Raji (cell line): ENCODE measurements at regions not wholly inside any gene's neighbourhood (a gene's known extent, or its start where the extent isn't known, plus 50 kb on each side); places are given as distances from the start of the nearest gene placed in this dataset.

Experiments used
- POLR2A ChIP-seq: IDR thresholded peaks from 2 replicates; pipeline ENCODE4 v1.6.1; 2011; ENCODE audit warnings: low read depth, low read length, control low read depth; ENCODE audit not compliant: insufficient read depth

DNA sequence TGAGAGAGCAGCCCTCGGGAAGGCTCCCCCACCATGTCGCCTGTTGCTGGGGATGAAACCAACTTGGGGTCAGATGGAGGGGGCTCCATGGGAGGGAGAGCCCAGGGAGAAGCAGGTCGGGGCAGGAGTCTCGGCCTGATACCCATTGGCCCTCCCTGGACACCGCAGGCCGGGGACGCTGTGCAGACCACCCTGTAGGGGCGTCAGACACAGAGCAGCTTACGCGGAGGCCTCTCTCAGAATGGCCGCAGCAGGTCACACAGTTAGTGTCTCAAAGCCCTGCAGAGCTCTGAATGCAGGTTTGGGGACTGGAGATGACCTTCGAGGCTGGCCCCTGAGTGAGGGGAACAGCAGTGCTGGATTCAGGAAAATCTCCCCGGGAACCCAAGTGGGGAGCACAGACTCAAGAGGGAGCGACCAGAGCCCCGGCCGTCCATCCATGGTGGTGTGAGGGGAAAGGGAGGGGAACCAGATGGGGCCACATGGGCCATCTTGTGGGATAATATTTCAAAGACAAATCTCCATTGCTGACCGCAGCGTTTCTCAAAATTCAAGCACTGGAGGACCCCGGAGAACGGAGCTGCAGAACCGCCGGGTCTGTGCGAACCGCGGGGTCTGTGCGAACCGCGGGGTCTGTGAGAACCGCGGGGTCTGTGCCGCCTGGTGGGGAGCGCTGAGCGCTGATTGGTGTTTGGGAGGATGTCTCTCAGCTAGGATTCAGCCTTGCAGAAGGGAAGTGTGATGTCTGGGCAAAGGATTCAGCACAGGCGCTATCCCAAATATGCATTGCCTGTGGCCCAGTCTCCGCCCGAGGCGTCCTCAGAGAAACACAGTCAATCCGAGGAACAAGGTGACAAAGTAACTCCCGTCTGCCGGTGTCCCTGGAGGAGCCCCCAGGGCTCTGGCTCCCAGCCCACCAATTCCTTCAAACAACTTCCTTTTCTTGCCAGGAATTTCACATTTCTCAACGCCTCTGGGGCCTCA, 324.4 kb upstream of the RTL1 start:
- no peak for TF ChIP-seq POLR2A

- TF ChIP-seq POLR2A, result no peak
These were observed 325.5 kb upstream of the RTL1 start for GRCh38 chr14:101228949-101229541.

DNA sequence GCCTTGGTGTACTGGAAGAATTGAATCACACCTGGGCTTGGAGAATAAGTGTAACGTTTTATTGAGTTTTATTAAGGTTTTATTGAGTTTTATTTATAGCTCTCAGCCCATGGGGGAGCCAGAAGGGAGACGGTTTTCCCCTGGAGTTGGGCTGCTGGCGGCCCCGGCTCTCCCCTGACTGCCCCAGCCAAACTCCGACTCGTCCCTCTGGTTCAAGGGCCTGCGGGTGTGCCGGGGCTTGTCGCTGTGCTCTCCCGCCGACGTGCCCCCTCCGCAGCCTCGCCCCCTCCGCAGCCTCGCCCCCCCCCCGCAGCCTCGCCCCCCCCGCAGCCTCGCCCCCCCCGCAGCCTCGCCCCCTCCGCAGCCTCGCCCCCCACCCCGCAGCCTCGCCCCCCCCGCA, 326.1 kb upstream of the RTL1 start:
- TF ChIP-seq POLR2A, result no peak

- TF ChIP-seq POLR2A, result no peak
These were observed 326.8 kb upstream of the RTL1 start for GRCh38 chr14:101230161-101230850.

- TF ChIP-seq POLR2A, result no peak
These were observed 327.5 kb upstream of the RTL1 start for GRCh38 chr14:101230851-101231550.

DNA sequence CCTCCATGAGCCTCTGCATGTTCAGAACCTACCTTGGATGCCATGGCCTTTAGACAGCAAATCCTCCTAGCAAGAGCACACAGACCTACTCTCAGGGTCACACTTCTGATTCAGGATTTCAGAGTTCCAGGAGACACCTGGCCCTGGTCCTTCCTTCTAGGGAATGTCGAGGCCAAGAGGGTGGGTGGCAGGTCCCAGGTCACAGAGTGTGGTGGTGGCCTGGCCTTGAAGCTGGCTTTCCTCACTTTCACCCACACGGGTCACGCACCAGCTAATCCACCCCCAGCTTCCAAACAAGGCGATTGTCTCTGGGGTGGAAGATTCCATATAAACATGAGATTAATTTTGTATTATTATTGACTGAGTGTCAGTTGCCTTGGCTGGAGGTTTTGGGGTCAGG, 328.3 kb upstream of the RTL1 start:
- no peak for TF ChIP-seq POLR2A

- no peak for TF ChIP-seq POLR2A
These were observed 328.8 kb upstream of the DIO3 start for GRCh38 chr14:101232340-101233020.

DNA sequence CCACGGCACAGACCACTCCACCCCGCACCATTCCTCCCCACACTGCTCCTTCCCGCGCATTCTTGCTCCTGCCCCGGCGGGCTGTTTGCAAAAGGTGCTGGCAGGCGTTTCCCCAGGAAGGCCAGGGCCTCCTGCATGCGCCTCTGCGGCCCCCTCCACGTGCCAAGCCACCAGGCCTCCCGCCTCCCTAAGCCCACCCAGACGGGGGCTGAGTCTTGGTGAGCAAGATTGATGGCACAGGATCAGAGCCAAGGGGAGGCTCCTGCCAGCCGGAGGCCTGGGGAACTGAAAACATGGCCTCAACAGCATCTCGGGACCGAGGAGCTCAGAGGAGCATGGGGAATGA, 328.3 kb upstream of the DIO3 start:
- TF ChIP-seq POLR2A, result no peak

DNA sequence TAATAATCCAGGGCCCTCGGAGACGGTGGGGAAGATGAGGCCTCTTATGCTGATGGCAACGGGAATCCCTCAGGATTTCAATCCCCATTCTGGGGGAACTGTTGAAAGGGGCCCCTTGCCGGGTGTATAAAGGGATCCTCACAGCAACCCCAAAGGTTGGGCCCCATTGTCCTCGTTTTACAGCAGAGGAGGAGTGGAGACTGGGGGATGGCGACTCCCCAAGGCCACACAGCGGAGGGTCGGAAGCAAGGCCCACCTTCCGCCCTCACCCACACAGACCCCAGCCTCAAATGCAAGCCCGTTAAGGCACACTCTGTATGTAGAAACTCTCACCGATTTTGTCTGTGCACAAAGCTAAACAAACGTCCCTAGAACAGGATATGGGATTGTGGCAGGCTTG, 327.9 kb upstream of the DIO3 start:
- no peak for TF ChIP-seq POLR2A

DNA sequence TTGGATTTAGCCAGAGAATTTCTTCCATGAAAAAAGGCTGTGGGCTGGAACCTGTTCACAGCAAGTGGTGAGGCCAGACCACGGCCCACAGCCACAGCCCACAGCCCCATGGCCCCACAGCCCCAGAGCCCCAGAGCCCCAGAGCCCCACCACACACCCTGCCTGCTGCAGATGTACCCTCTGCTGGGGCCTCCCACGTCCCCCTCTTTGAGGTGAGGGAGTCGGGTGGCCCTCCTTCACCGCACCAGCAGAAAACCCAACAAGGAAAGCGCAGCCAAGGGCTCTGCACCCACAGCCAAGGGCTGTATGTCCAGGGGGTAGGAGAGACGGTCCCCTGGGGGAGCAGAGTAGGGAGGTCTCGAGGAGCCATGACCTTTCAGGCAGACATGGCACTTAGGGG, 327.5 kb upstream of the DIO3 start:
- TF ChIP-seq POLR2A, result no peak

- TF ChIP-seq POLR2A, result no peak
These were observed 326.9 kb upstream of the DIO3 start for GRCh38 chr14:101234244-101234937.

- TF ChIP-seq POLR2A, result no peak
These were observed 326.3 kb upstream of the DIO3 start for GRCh38 chr14:101234999-101235334.

- TF ChIP-seq POLR2A, result no peak
These were observed 325.8 kb upstream of the DIO3 start for GRCh38 chr14:101235335-101236103.

- no peak for TF ChIP-seq POLR2A
These were observed 324.6 kb upstream of the DIO3 start for GRCh38 chr14:101236496-101237251.
